ENCODE measurements at regions not wholly inside any gene's neighbourhood (a gene's known extent, or its start where the extent isn't known, plus 50 kb on each side); places are given as distances from the start of the nearest gene placed in this dataset.
"Not testable (repeated sequence)": the region's sequence is repeated elsewhere in the genome, so short reads cannot be mapped to it uniquely, and the experiment has no call there.

DNA sequence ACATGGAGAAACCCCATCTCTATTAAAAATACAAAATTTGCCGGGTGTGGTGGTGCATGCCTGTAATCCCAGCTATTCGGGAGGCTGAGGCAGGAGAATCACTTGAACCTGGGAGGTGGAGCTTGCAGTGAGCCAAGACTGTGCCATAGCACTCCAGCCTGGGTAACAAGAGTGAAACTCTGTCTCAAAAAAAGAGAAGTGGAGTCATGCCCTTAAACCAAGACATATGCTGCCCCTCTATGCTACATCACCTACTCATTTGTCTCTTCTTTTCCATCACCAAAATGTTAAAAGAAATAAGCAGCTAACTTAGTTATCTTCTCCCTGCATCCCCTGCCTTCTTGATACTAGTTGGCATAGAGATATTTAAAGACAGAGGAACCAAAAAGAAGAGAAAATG lies 63.4 kb upstream of the RBPJ start:
- DNase-seq, result not testable (repeated sequence)

DNA sequence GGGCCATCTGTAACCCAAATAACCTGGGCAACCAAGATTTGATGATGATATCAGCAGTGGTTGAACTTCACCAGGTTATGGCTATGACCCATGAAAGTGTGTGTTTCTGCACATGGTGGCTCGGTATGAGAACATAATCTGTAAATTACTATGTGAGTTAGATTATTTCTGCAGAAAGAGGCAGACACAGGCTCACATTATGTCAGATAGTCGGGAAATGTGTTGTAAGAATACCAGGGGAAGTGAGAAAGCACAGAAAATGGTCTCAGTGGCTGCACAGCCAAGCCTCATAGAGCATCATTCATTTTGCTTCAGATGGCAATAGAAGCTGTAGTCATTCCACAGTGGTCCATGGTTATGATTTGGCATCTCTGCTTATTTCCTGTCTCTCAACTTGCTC lies 63.0 kb upstream of the RBPJ start:
- DNase-seq, result no peak

DNA sequence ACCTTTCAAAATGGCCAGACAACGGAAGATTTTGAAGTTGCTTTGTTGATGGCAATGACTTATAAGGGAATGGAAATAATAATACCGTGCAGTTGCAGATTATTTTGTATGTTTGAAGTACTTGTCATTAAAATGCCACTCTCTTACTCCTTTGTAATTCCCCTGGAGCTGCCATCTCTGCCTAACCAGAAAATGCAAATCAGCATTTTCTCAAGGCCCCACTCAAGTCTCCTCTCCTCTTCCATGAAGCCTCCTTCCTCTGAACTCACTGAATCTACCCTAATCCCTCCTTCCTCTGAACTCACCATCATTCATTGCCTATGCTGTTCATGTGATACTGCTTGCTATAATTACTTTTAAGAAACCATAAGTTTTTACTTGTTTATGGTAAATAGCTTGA lies 60.2 kb upstream of the RBPJ start:
- DNase-seq, result no peak

- no peak for DNase-seq
Observed at GRCh38 chr4:26261405-26261804, 59.4 kb upstream of the RBPJ start.

DNA sequence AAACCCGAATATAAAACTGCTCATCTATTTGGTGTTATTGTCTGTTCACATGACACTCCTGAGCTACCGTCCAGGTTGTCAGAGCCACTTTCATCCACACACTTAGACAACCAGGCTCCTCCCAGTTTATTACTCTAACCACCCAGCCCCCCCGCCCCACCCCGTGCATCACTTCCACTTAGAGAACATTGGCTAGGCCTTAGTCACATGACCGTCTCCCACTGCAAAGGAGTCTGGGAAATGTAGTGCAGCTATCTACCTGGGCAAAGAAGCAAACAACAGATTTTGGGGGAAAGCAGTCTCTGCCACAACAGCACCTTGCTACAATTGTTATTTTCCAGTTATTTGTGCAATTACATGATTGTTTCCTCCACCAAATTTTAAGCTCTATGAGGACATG lies 57.6 kb upstream of the RBPJ start:
- peak; percentile 9 for DNase-seq

DNA sequence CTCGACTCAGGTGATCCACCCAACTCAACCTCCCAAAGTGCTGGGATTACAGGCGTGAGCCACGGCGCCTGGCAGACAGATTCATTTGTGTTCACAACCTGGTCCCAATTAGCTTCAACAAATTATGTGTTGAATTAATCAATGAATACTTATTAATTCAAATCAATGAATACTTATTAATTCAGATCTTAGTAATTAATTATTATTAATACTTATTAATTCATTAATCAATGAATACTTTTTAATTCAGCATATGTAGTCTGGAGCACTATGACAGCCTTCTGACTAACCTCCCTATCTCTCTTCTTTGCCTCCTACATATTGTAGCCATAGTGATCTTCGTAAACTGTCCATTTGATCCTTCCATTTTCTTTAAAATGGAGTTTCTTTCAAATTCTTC lies 56.7 kb upstream of the RBPJ start:
- no peak for DNase-seq

GRCh38 chr4:26267087-26267486 lies 53.7 kb upstream of the RBPJ start:
- DNase-seq, result no peak

DNA sequence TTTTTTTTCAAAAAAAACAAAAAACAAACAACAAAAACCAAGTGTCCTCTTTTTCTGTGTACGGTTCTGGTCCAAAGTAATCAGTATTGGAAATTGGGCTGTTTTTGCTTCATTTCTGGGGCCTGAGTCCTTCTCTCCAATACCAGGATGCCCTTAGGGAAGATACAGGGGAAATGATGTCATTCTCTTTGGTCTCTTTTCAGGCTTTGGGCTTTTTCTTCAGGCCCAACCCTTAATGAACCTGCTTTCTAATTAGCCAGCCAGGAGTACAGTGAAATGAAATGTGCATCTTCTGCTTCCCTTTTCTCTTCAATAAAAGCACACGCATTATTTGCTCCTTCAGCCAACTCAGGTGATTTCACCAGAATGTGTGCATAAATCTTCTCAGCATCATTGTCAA lies 52.6 kb upstream of the RBPJ start:
- no peak for DNase-seq

GRCh38 chr4:26269038-26269437 lies 51.8 kb upstream of the RBPJ start:
- DNase-seq, result no peak
